IgD-negative memory B cell (primary cell): ENCODE measurements at regions not wholly inside any gene's neighbourhood (a gene's known extent, or its start where the extent isn't known, plus 50 kb on each side); places are given as distances from the start of the nearest gene placed in this dataset.

ENCODE experiments used
- H3K27ac Mint-ChIP-seq, 3 donors: one replicate each; pipeline ENCODE4 v1.8.0; 2020 to 2022; ENCODE audit warnings: mild to moderate bottlenecking in 3 of 3, mixed read lengths in 3 of 3, moderate library complexity in 1 of 3
- H3K27me3 Mint-ChIP-seq: one replicate; pipeline ENCODE4 v1.8.0; 2021; ENCODE audit warnings: mixed read lengths
- H3K36me3 Mint-ChIP-seq: one replicate; pipeline ENCODE4 v1.8.0; 2020; ENCODE audit warnings: mild to moderate bottlenecking, mixed read lengths
- H3K4me1 Mint-ChIP-seq, 3 donors: one replicate each; pipeline ENCODE4 v1.8.0; 2020 to 2022; ENCODE audit warnings: mixed read lengths in 3 of 3, mild to moderate bottlenecking in 1 of 3
- H3K4me3 Mint-ChIP-seq, 4 donors: one replicate each; pipeline ENCODE4 v1.8.0; 2020 to 2022; ENCODE audit warnings: mild to moderate bottlenecking in 4 of 4, mixed read lengths in 4 of 4, moderate library complexity in 3 of 4
- H3K9me3 Mint-ChIP-seq, 3 donors: one replicate each; pipeline ENCODE4 v1.8.0; 2020 to 2021; ENCODE audit warnings: mixed read lengths in 3 of 3, mild to moderate bottlenecking in 1 of 3

DNA sequence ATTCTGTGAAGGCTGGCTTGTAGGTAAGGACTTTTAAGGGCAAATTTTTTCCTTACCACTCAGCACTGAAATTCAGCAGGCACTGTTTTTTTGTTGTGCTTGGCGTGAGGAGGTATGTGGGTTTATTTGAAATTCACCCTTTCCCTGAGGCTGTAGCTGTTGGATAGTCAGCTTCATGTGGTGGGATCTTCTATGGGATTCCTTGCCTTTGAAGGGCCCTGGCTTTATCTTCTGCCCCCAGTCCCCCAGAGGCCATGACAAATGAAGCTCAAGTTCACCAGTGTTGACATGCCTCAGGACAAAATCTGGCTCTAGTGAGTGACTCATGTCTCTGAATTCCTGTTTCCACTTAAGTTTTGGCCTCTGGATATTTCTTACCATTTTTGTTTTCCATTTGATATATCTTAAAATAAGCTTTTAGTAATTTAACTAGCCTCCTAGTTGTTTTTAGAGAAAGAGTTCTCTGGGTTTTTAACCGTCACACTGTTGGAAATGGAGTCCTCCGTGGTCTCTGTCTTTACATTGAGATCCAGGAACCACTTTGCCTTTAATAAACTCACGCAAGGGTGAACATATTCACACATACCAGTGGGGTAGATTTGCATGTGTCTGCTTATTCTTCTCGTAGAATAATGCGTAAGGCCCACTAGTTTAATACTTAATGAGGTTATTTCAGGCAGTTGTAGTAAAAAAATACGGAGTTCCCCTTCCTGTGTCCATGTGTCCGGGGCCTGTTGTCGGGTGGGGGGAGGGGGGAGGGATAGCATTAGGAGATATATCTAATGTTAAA is 211.1 kb upstream of the FAM98A start:
- Mint-ChIP-seq H3K4me3 (no peak overlapping the region), H3K9me3 (no peaks in the 10 kb centered on the region), H3K4me1 (no peaks in the 10 kb centered on the region), H3K36me3 (no peaks in the 10 kb centered on the region), H3K27me3 (no peaks in the 10 kb centered on the region), H3K27ac (no peak overlapping the region)

DNA sequence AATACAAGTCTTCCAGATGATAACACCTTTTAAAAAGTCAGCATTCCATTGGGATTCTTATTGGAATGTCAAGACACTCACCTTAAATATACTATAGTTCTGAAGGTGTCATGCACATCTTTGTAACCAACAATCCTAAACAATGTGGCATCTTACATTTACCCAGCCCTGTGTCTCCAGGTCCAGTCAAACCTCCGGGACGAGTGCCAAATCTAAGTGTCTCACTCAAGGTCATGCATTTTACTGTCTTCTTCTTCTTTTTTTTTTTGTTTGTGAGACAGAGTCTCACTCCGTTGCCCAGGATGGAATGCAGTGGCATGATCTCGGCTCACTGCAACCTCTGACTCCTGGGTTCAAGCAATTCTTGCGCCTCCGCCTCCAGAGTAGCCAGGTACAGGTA is 206.9 kb upstream of the FAM98A start:
- H3K9me3 Mint-ChIP-seq: no peaks in the 10 kb centered on the region
- H3K4me3 Mint-ChIP-seq: no peak overlapping the region
- no peaks in the 10 kb centered on the region for H3K4me1 Mint-ChIP-seq
- H3K27ac Mint-ChIP-seq: no peak overlapping the region
- no peaks in the 10 kb centered on the region for H3K27me3 Mint-ChIP-seq
- no peaks in the 10 kb centered on the region for H3K36me3 Mint-ChIP-seq

DNA sequence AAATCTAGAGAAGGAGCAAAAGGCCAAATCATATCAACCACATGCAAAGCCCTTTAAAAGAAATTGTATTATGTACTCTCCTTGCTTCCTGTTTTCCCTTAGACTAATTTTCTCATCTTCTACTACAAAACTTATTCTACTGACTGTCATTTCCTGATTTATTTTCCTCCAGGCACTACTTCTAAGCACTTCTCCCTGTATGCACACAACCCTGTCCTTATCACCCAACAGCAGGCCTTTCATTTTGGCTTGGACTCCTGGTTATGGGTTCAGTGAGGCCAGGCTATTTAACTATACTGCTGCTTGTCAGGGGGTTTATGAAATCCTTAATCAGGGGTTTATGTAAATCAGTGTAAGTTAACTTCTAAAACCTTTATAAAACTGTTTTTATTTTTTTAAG is 205.1 kb upstream of the FAM98A start:
- Mint-ChIP-seq H3K27ac (no peak overlapping the region), H3K4me1 (no peaks in the 10 kb centered on the region), H3K27me3 (no peaks in the 10 kb centered on the region), H3K9me3 (no peaks in the 10 kb centered on the region), H3K4me3 (no peak overlapping the region), H3K36me3 (no peaks in the 10 kb centered on the region)

DNA sequence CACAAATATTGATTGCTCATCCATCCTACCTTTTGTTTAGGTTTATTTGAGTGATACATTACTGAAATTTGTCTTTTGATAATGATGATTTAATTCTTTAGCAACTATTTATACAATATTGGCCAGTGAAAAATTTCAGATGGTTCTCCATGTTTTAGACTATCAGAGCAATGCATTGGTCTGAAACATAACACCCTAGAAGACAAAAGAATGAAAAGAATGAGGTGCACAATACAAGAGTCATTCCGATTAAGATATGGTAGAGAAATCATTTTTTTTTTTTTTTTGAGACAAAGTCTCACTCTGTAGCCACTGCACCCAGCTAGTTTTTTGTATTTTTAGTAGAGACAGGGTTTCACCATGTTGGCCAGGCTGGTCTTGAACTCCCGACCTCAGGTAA is 197.4 kb upstream of the FAM98A start:
- H3K9me3 Mint-ChIP-seq: peaks cover 0 to 7% (median 3%) of the 10 kb centered on the region in 3 donors
- no peaks in the 10 kb centered on the region for H3K27me3 Mint-ChIP-seq
- H3K36me3 Mint-ChIP-seq: no peaks in the 10 kb centered on the region
- no peaks in the 10 kb centered on the region for H3K4me1 Mint-ChIP-seq
- no peak overlapping the region for H3K4me3 Mint-ChIP-seq
- peak overlapping the region in 1 of 3 donors; percentile 25 for H3K27ac Mint-ChIP-seq

DNA sequence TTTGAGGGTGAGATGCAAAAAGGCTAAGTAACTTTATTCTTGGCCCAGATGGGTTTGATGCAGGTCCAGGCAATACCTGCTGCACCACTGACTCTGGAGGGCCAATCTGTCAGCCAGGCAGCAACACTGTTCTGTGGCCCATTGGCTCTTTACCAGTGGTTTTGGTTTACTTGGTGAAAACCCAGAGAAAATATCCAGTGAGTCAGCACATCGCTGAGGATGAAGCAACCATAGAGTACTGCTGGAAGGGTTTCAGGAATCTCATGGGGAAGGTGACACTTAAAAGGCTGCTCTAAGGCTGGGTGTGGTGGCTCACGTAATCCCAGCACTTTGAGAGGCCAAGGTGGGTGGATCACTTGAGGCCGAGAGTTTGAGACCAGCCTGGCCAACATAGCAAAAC is 192.5 kb upstream of the FAM98A start:
- Mint-ChIP-seq H3K4me3 (no peak overlapping the region), H3K36me3 (no peaks in the 10 kb centered on the region), H3K9me3 (peaks cover 0 to 4% (median 0%) of the 10 kb centered on the region in 3 donors), H3K27me3 (no peaks in the 10 kb centered on the region), H3K27ac (no peak overlapping the region), H3K4me1 (no peaks in the 10 kb centered on the region)

DNA sequence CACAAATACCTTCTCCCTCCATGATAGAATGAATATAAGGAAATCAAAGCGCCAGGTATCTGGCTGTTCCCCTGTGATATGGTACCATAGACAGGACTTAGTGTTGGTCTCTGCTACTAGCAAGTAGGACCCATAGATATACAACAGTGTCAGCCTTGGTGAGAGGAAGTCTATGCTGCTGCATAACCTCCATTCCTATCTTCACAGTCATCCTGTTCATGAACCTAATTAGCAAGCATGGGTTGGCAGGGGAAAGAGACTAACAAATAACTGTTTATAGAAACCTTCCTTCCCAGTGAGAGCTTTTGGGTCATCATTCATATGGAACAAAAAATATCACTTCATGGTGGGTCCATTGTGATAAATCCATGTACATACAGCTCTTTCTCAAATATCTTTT is 188.9 kb upstream of the FAM98A start:
- H3K9me3 Mint-ChIP-seq: peaks cover 0 to 4% (median 0%) of the 10 kb centered on the region in 3 donors
- H3K27me3 Mint-ChIP-seq: no peaks in the 10 kb centered on the region
- H3K36me3 Mint-ChIP-seq: no peaks in the 10 kb centered on the region
- peaks cover 5 to 12% (median 10%) of the 10 kb centered on the region in 3 donors for H3K4me1 Mint-ChIP-seq
- H3K4me3 Mint-ChIP-seq: no peak overlapping the region
- no peak overlapping the region for H3K27ac Mint-ChIP-seq

DNA sequence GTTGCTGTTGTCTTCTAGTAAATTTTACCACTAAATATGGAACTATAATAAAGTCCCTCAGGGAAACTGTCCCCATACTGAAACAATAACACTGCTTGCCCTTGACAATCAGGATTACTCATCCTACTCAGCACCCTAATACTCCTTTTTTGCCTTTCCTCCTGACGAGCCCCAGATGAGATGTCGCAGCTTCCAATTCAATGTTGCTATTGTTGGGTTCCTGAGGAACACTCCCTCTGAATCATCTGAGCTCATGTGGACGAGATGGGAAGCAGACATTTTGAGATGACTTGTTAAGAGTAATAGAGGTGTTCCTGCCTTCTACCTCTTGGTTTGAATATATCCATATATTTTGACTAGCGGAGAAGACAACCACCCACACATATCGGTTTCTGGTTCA is 187.8 kb upstream of the FAM98A start:
- no peaks in the 10 kb centered on the region for H3K36me3 Mint-ChIP-seq
- no peak overlapping the region for H3K4me3 Mint-ChIP-seq
- H3K9me3 Mint-ChIP-seq: no peaks in the 10 kb centered on the region
- H3K27ac Mint-ChIP-seq: no peak overlapping the region
- peaks cover 2% of the 10 kb centered on the region for H3K27me3 Mint-ChIP-seq
- peaks cover 5 to 12% (median 10%) of the 10 kb centered on the region in 3 donors for H3K4me1 Mint-ChIP-seq

DNA sequence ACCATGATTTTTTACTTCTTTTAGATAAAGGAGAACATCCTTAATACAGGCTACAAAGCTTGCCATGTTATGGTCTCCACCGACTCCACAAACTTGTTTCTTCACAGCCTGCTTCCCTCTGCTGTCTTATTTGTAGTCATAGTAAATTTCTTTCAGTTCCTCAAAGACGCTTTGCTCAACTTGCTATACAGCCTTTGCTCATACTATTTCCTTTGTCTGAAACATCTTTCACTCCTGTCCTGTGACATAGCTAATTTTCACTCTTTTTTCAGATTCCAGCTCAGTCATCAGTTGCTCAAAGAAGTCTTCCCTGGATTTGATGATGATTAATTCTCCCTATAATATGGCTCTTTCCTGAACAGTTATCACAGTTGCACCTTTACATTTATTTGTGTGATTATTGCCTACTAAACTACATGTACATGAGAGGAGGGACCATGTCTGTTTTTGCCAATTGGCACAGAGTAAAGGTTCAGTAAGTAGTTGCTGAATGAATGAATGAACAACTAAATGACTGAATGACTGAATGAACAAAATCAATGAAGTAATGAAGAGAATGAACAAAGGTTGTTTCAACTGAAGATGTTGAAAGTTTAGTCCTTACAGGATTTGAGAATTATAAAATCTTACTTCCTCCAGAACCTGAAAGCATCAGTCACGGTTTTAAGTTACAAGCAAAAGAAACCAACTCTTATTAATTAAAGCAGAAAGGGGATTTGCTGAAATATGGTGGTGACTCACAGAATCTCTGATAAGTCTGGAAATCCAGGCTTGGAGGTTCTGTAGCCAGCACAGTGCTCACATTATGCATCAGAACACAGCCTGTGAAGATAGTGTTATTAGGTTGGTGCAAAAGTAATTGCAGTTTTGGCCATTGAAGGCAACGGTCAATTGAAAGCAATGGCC is 186.4 kb upstream of the FAM98A start:
- Mint-ChIP-seq H3K27ac (no peak overlapping the region), H3K36me3 (no peaks in the 10 kb centered on the region)

DNA sequence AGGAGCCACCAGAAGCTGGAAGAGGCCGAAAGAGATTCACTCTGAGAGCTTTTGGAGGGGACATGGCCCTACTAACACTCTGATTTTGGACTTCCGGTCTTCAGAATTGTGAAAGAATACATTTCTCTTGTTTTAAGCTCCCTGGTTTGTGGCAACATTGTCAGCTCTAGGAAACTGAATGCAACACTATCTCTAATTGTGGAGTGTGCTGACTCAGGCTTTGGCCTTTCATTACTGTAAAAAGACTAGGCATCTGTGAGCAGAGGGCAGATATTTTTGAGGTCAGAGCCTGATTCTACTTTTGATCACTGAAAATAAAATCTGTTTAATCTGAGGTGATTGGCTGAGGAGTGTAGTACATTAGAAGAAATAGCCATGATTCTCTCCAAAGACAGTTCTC is 185.4 kb upstream of the FAM98A start:
- Mint-ChIP-seq H3K27ac (no peak overlapping the region), H3K36me3 (no peaks in the 10 kb centered on the region), H3K27me3 (peaks cover 2% of the 10 kb centered on the region), H3K9me3 (peaks cover 0 to 2% (median 0%) of the 10 kb centered on the region in 3 donors), H3K4me1 (peaks cover 5 to 12% (median 10%) of the 10 kb centered on the region in 3 donors), H3K4me3 (no peak overlapping the region)

More for the DNA sequence above, 186.4 kb upstream of the FAM98A start:
- H3K9me3 Mint-ChIP-seq: peaks cover 0 to 2% (median 0%) of the 10 kb centered on the region in 3 donors
- no peak overlapping the region for H3K4me3 Mint-ChIP-seq
- peaks cover 5 to 12% (median 10%) of the 10 kb centered on the region in 3 donors for H3K4me1 Mint-ChIP-seq
- H3K27me3 Mint-ChIP-seq: peaks cover 2% of the 10 kb centered on the region

DNA sequence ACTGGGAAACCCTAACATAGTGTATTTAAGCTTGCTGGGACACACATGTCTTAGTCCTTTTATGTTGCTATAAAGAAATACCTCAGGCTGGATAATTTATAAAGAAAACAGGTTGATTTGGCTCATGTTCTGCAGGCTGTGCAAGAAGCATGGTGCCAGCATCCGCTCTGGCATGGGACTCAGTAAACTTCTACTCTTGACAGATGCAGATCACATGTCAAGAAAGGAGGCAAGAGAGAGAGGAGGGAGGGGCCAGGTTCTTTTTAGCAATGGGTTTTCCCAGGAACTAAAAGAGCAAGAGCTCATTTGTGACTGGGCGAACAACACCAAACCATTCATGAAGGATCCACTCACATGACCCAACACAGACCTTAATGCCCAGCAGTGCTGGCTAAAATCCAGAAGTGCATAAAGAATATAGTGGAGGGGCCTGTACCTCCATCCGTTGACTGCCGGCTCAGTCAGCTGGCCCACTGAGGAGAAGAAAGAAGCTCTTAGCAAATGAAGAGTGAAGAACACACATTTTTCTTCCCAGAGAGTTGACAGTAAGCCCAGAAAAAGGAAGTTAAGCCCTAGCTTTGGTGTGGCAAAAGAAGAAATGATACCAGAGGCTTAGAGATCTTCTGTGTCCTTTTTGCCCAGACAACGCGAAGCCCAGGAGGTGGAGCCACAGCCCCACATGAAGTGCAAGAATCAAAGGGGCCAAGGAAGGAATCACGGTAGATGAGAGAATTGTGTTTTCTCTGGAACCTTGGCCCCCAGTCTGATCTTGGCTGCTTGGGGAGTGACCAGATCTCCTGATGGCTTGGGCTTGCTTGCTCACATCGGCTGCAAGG is 183.5 kb upstream of the FAM98A start:
- Mint-ChIP-seq H3K4me1 (peaks cover 5 to 12% (median 10%) of the 10 kb centered on the region in 3 donors), H3K27ac (no peak overlapping the region), H3K9me3 (peaks cover 0 to 4% (median 0%) of the 10 kb centered on the region in 3 donors), H3K27me3 (peaks cover 2% of the 10 kb centered on the region), H3K4me3 (no peak overlapping the region), H3K36me3 (no peaks in the 10 kb centered on the region)

DNA sequence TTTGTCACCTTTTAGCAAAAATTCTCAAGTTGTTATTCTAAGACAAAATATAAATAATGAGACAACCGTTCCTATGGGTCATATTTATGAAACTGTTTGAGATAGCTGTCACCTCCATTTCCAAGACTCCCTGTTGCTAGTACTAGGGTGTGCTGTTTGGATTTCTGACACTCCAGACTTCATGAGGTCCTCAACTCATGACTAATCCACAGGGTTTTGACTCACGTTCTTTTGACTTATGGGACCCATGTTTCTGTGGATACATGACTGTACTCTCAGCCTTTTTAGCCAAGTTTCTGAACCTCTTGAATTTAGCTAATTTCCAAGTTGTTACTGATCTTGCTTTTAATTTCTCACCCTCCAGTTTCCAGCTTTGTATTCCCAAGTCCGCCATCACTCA is 178.7 kb upstream of the FAM98A start:
- Mint-ChIP-seq H3K4me3 (no peak overlapping the region), H3K4me1 (peaks cover 0 to 2% (median 0%) of the 10 kb centered on the region in 3 donors), H3K36me3 (no peaks in the 10 kb centered on the region), H3K9me3 (peaks cover 0 to 4% (median 3%) of the 10 kb centered on the region in 3 donors), H3K27me3 (peaks cover 3% of the 10 kb centered on the region), H3K27ac (no peak overlapping the region)

DNA sequence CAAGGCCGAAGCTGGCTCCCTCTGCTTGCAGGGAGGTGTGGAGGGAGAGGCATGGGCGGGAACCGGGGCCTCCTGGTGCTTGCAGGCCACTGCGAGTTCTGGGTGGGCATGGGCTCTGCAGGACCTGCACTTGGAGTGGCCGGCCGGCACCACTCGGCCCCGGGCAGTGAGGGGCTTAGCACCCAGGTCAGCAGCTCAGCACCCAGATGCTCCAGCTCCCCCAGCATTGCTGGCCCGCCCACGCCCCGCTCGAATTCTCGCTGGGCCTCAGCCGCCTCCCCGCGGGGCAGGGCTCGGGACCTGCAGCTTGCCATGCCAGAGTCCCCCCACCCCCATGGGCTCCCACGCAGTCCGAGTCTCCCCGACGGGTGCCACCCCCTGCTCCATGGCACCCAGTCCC is 176.2 kb upstream of the FAM98A start:
- H3K4me1 Mint-ChIP-seq: peaks cover 0 to 2% (median 0%) of the 10 kb centered on the region in 3 donors

DNA sequence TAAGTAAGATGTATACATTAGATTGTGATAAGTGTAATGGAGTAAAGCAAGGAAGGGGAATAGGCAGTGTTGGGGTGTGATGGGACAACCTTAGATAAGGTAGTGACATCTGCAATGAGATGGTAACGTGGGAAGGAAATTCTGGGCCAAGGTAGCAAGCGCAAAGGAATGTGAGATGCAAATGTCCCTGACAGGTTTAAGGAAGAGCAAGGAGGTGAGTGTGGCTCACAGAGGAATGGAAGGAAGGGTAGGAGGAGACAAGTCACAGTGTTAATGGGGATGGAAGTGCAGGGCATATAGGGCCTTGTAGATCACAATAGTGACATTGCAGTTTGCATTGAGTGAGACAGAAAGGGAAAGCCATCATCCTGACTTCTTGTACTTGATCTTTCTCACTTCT is 170.9 kb upstream of the FAM98A start:
- Mint-ChIP-seq H3K36me3 (no peaks in the 10 kb centered on the region), H3K27me3 (no peaks in the 10 kb centered on the region), H3K27ac (no peak overlapping the region), H3K4me1 (no peaks in the 10 kb centered on the region), H3K9me3 (no peaks in the 10 kb centered on the region), H3K4me3 (no peak overlapping the region)

More for the DNA sequence above, 176.2 kb upstream of the FAM98A start:
- H3K4me3 Mint-ChIP-seq: no peak overlapping the region
- H3K27me3 Mint-ChIP-seq: peaks cover 2% of the 10 kb centered on the region
- no peaks in the 10 kb centered on the region for H3K36me3 Mint-ChIP-seq
- H3K9me3 Mint-ChIP-seq: peaks cover 0 to 3% (median 2%) of the 10 kb centered on the region in 3 donors
- H3K27ac Mint-ChIP-seq: no peak overlapping the region

DNA sequence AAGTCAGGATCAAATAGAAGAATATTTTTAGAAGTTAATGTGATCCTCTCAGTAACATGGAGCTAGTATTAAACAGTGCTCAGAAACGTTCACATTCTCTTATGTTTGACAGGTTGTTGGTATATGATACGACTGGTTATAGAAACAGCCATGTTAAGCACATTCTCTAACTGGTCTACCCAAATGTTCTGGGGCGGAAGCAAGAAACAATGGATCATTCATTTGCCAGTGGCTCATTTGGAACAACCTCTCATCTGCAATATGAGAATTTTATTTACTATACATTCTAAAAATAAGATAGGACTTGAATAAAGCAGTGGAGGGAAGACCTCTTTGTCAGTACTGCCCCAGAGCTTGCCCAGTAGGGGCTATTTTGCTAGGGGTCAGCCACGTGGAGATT is 167.1 kb upstream of the FAM98A start:
- H3K4me3 Mint-ChIP-seq: no peak overlapping the region

DNA sequence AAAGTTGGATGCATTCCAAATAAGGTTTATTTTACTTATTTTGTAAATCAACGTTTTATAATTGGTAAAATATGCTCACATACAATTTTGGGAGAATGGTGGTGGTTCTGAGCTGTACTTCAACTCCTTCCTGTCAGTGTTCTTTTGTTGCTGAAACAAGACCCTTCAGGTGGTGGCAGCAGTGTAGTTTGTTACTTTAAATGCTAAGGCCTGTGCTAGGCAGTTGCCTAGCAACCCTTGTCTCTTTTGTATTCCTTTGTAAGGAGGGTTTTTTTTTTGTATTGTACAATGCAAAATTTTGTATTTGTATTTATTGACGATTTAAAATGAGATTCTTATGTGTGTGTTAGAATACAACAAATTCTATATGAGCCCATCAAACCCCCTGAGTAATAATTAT is 166.0 kb upstream of the FAM98A start:
- H3K27ac Mint-ChIP-seq: no peak overlapping the region
- no peak overlapping the region for H3K4me3 Mint-ChIP-seq
- H3K4me1 Mint-ChIP-seq: no peaks in the 10 kb centered on the region
- H3K27me3 Mint-ChIP-seq: no peaks in the 10 kb centered on the region
- no peaks in the 10 kb centered on the region for H3K9me3 Mint-ChIP-seq
- no peaks in the 10 kb centered on the region for H3K36me3 Mint-ChIP-seq

More for the DNA sequence above, 167.1 kb upstream of the FAM98A start:
- no peaks in the 10 kb centered on the region for H3K9me3 Mint-ChIP-seq
- H3K36me3 Mint-ChIP-seq: no peaks in the 10 kb centered on the region
- no peak overlapping the region for H3K27ac Mint-ChIP-seq
- H3K4me1 Mint-ChIP-seq: no peaks in the 10 kb centered on the region
- no peaks in the 10 kb centered on the region for H3K27me3 Mint-ChIP-seq
